Uterus (tissue), 3 donors: ENCODE measurements at regions not wholly inside any gene's neighbourhood (a gene's known extent, or its start where the extent isn't known, plus 50 kb on each side); places are given as distances from the start of the nearest gene placed in this dataset.
"Not testable (repeated sequence)": the region's sequence is repeated elsewhere in the genome, so short reads cannot be mapped to it uniquely, and the experiment has no call there.

Experiments used
- DNase-seq, 2 donors: peaks; one replicate each; pipeline ENCODE4 v3.0.0-alpha.2; 2019 to 2020
- H3K27ac ChIP-seq, 2 donors: fragments of 200-600 bp; sonication (generic); 1 replicate in 1 of 2; 2 replicates in 1 of 2; pipeline ENCODE4 v1.5.1; 2016 to 2018
- H3K27me3 ChIP-seq, 2 donors: fragments of 200-600 bp; sonication (generic); one replicate each; pipeline ENCODE4 v1.5.1; 2018 to 2019; ENCODE audit warnings: control low read depth in 1 of 2
- H3K36me3 ChIP-seq, 2 donors: fragments of 200-600 bp; sonication (generic); one replicate each; pipeline ENCODE4 v1.5.1; 2019; ENCODE audit warnings: control low read depth in 1 of 2
- H3K4me1 ChIP-seq, 2 donors: fragments of 200-600 bp; sonication (generic); one replicate each; pipeline ENCODE4 v1.5.1; 2018 to 2019; ENCODE audit warnings: control low read depth in 1 of 2
- H3K4me3 ChIP-seq, 2 donors: fragments of 200-600 bp; sonication (generic); 1 replicate in 1 of 2; 2 replicates in 1 of 2; pipeline ENCODE4 v1.5.1; 2018 to 2019; ENCODE audit warnings: mild to moderate bottlenecking in 1 of 2
- H3K9me3 ChIP-seq, 2 donors: fragments of 200-600 bp; sonication (generic); one replicate each; pipeline ENCODE4 v1.5.1; 2019; ENCODE audit warnings: control low read depth in 1 of 2
- CTCF ChIP-seq, 4 experiments: fragments of 200-600 bp in 2 of 4; fragments of 450-650 bp in 2 of 4; sonication (generic) in 2 of 4; IDR thresholded peaks; one replicate each; pipeline ENCODE4 v1.5.1; 2016 to 2019; ENCODE audit warnings: antibody characterized with exemption in 4 of 4, mild to moderate bottlenecking in 2 of 4, moderate library complexity in 1 of 4
- POLR2A ChIP-seq, 2 donors: fragments of 450-650 bp; IDR thresholded peaks; one replicate each; pipeline ENCODE4 v1.6.1; 2016; ENCODE audit warnings: antibody characterized with exemption in 2 of 2, mild to moderate bottlenecking in 1 of 2, moderate library complexity in 1 of 2
- intact Hi-C: fragments of 100-400 bp; cut with DNase I; formaldehyde crosslinking; loops from one replicate; pipeline ENCODE4 v1.15.1; 2023; ENCODE audit warnings: low total_unique reads
- donor health status: DM: yes; HTN: yes; CAD: no.

DNA sequence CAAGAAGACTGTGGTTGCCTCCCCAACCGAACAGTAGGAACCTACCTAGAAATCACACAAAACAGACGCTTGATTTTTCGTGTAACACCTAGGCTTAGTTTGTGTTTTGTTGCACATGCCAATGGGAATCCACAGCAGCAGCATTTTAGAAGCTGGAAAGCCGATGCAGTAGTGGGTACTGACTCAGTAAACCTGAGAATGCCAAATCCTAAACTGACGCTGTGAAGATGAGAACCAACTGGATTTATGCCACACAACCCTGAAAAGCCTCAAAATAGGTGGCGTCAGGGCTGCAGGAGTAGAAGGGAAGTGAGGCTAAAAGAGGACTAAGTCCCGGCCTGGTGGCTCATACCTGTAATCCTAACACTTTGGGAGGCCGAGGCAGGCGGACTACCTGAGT, 162.5 kb downstream of the REEP3 start:
- Histone ChIP-seq H3K9me3 (no peaks in the 10 kb centered on the region), H3K4me1 (no peaks in the 10 kb centered on the region), H3K27me3 (no peaks in the 10 kb centered on the region), H3K27ac (no peak overlapping the region), H3K36me3 (no peaks in the 10 kb centered on the region), H3K4me3 (no peak overlapping the region)
- DNase-seq = no peak
- no peak for TF ChIP-seq POLR2A (IDR thresholded peaks at IDR 0.05)
- TF ChIP-seq CTCF (IDR thresholded peaks at IDR 0.05) = no peak
- intact Hi-C loops = no loop called here

DNA sequence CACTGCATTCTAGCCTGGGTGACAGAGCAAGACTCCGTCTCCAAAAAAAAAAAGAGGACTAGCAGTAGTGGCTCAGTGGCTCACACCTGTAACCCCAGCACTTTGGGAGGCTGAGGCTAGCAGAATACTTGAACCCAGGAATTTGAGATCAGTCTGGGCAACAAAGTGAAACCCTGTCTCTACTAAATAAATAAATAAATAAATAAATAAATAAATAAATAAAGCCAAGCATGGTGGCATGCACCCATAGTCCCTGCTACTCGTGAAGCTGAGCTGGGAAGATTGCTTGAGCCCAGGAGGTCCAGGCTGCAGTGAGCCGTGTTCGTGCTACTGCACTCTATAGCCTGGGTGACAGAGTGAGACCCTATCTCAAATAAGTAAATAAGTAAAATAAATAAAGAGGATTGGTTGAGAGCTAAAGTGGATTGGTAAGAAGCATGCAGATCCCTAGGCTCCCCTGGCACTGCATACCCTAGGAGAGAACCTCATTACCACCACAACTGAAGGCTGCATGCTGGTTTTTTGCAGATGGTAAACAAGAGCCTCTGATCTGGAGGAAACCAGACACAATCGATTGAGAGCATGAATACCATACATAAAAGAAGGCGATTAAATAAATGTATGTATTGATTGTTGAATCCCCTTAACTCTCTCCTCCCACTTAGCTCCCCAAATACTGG, 163.2 kb downstream of the REEP3 start:
- TF ChIP-seq CTCF (IDR thresholded peaks at IDR 0.05) (no peak), POLR2A (IDR thresholded peaks at IDR 0.05) (no peak)
- H3K9me3 ChIP-seq = no peaks in the 10 kb centered on the region
- no peaks in the 10 kb centered on the region for H3K36me3 ChIP-seq
- intact Hi-C loops = no loop called here
- DNase-seq = no peak
- no peak overlapping the region for H3K4me3 ChIP-seq
- H3K4me1 ChIP-seq = no peaks in the 10 kb centered on the region
- H3K27me3 ChIP-seq = no peaks in the 10 kb centered on the region
- H3K27ac ChIP-seq = no peak overlapping the region

DNA sequence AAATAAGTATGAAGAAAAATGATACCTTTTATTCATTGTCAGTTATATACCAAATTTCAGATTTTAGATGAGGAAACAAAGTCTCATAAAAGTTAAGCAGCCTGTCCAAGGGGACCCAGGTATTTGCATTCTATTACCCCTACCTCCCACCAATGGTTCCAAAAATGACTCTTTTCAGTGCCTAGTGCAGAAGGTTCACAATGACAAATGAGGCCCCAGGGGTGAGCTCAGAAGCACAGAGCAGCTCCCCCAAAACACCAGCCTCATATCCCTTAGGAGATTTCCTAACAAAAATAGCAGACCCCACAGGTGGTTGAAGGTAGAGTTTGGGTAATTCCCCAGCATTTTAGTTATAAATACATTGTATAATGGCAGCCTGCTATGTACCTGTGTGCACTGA, 168.6 kb downstream of the REEP3 start:
- no peak for DNase-seq
- H3K4me1 ChIP-seq = no peaks in the 10 kb centered on the region
- intact Hi-C loops = no loop called here
- no peak overlapping the region for H3K27ac ChIP-seq
- no peak overlapping the region for H3K4me3 ChIP-seq
- no peaks in the 10 kb centered on the region for H3K9me3 ChIP-seq
- TF ChIP-seq POLR2A (IDR thresholded peaks at IDR 0.05) (no peak), CTCF (IDR thresholded peaks at IDR 0.05) (no peak)
- no peaks in the 10 kb centered on the region for H3K36me3 ChIP-seq
- H3K27me3 ChIP-seq = no peaks in the 10 kb centered on the region

DNA sequence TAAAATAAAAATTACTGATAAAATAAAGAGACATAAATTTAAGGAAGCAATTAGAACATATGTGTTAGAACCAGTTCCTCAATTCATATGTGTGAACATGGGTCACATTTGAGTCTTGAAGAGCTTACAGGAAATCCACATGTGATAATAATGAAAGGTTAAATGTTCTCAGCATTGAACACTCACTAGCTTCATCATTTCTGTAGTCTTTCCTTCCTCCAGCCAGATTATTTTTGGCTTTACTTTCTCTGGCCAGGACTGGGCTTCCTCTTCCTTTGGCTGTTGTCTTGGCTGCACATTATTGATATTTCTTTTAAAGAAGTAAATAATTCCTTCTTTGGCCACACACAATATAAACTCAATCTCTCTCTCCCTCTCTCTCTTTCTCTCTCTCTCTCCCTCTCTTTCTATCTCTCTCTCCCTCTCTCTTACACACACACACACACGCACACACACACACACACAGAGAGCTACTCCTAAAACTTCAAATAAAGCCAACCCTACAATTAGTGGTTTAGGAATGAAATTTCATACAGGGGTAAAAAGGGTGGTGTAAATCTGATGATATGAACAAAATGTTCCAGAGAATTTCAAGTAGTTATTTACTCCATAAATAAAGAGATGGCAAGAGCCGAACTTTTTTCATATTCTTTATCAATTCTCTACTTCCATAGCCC, 171.2 kb downstream of the REEP3 start:
- TF ChIP-seq CTCF (IDR thresholded peaks at IDR 0.05) (no peak), POLR2A (IDR thresholded peaks at IDR 0.05) (no peak)
- Histone ChIP-seq H3K9me3 (no peaks in the 10 kb centered on the region), H3K36me3 (no peaks in the 10 kb centered on the region), H3K27me3 (no peaks in the 10 kb centered on the region), H3K27ac (peak overlapping the region; percentile 30 to 45), H3K4me1 (no peaks in the 10 kb centered on the region), H3K4me3 (no peak overlapping the region)
- DNase-seq = no peak
- intact Hi-C loops = no loop called here

DNA sequence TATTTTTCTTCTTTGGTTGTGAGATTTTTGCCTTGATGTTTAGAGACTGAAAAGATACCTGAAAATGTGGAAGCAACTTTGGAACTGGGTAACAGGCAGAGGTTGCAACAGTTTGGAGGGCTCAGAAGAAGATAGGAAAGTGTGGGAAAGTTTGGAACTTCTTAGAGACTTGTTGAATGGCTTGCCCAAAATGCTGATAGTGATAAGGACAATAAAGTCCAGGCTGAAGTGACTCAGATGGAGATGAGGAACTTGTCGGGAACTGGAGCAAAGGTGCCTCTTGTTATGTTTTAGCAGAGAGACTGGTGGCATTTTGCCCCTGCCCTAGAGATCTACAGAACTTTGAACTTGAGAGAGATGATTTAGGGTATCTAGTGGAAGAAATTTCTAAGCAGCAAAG, 171.8 kb downstream of the REEP3 start:
- DNase-seq, H3K4me1 ChIP-seq, H3K9me3 ChIP-seq, H3K27me3 ChIP-seq, H3K4me3 ChIP-seq, intact Hi-C loops, H3K36me3 ChIP-seq: not testable (repeated sequence)
- peak overlapping the region in 1 of 2 donors; percentile 45 for H3K27ac ChIP-seq
